Embryonic facial prominence (tissue), 1 donor: ENCODE measurements at regions not wholly inside any gene's neighbourhood (a gene's known extent, or its start where the extent isn't known, plus 50 kb on each side); places are given as distances from the start of the nearest gene placed in this dataset.
"Not testable (repeated sequence)": the region's sequence is repeated elsewhere in the genome, so short reads cannot be mapped to it uniquely, and the experiment has no call there.

Experiments
- DNase-seq: peaks from one replicate; pipeline ENCODE4 v3.0.0-alpha.2; 2016; ENCODE audit errors: extremely low spot score

GRCh38 chr2:107548216-107548615, 278.5 kb upstream of the RGPD4 start:
- no peak for DNase-seq

- DNase-seq, result no peak
These were observed 273.6 kb upstream of the RGPD4 start for GRCh38 chr2:107553046-107553445.

- no peak for DNase-seq
These were observed 273.2 kb upstream of the RGPD4 start for GRCh38 chr2:107553539-107553938.

GRCh38 chr2:107556038-107556627, 270.6 kb upstream of the RGPD4 start:
- no peak for DNase-seq

- no peak for DNase-seq
These were observed 268.4 kb upstream of the RGPD4 start for GRCh38 chr2:107558295-107558694.

GRCh38 chr2:107569496-107569895, 257.2 kb upstream of the RGPD4 start:
- no peak for DNase-seq

- no peak for DNase-seq
These were observed 255.8 kb upstream of the RGPD4 start for GRCh38 chr2:107570876-107571275.

GRCh38 chr2:107572890-107573289, 253.8 kb upstream of the RGPD4 start:
- not testable (repeated sequence) for DNase-seq

GRCh38 chr2:107576991-107577390, 249.7 kb upstream of the RGPD4 start:
- DNase-seq, result no peak

GRCh38 chr2:107582487-107582886, 244.2 kb upstream of the RGPD4 start:
- no peak for DNase-seq

GRCh38 chr2:107584577-107584976, 242.1 kb upstream of the RGPD4 start:
- no peak for DNase-seq

GRCh38 chr2:107585851-107586250, 240.8 kb upstream of the RGPD4 start:
- no peak for DNase-seq

GRCh38 chr2:107588181-107588580, 238.5 kb upstream of the RGPD4 start:
- no peak for DNase-seq

- no peak for DNase-seq
These were observed 237.6 kb upstream of the RGPD4 start for GRCh38 chr2:107589079-107589491.

GRCh38 chr2:107591561-107592279, 235.0 kb upstream of the RGPD4 start:
- no peak for DNase-seq

GRCh38 chr2:107592280-107592624, 234.4 kb upstream of the RGPD4 start:
- no peak for DNase-seq

GRCh38 chr2:107595285-107595684, 231.4 kb upstream of the RGPD4 start:
- DNase-seq, result no peak

GRCh38 chr2:107595749-107596148, 230.9 kb upstream of the RGPD4 start:
- DNase-seq, result no peak

GRCh38 chr2:107597507-107597906, 229.2 kb upstream of the RGPD4 start:
- no peak for DNase-seq

GRCh38 chr2:107602801-107603200, 223.9 kb upstream of the RGPD4 start:
- no peak for DNase-seq

GRCh38 chr2:107607054-107607453, 219.6 kb upstream of the RGPD4 start:
- no peak for DNase-seq

- DNase-seq, result no peak
These were observed 219.2 kb upstream of the RGPD4 start for GRCh38 chr2:107607473-107607872.

- no peak for DNase-seq
These were observed 211.7 kb upstream of the RGPD4 start for GRCh38 chr2:107615039-107615438.

GRCh38 chr2:107618769-107619168, 207.9 kb upstream of the RGPD4 start:
- DNase-seq, result no peak
